KMS-11 (cell line): ENCODE measurements at regions not wholly inside any gene's neighbourhood (a gene's known extent, or its start where the extent isn't known, plus 50 kb on each side); places are given as distances from the start of the nearest gene placed in this dataset.

Source experiments
- H2AFZ ChIP-seq: fragments of 200-600 bp; sonication (generic); 2 replicates; pipeline ENCODE4 v1.6.1; 2016; ENCODE audit warnings: antibody characterized with exemption, mixed run types, low read depth
- H3K27ac ChIP-seq: fragments of 200-600 bp; sonication (generic); 2 replicates; pipeline ENCODE4 v1.6.1; 2016; ENCODE audit warnings: mild to moderate bottlenecking, mixed run types
- H3K27me3 ChIP-seq: fragments of 200-600 bp; sonication (generic); 2 replicates; pipeline ENCODE4 v1.6.1; 2017; ENCODE audit warnings: mild to moderate bottlenecking, low read depth, mixed run types, moderate library complexity; ENCODE audit not compliant: insufficient read depth
- H3K36me3 ChIP-seq: fragments of 200-600 bp; sonication (generic); 2 replicates; pipeline ENCODE4 v1.6.1; 2017; ENCODE audit warnings: mild to moderate bottlenecking, mixed run types; ENCODE audit not compliant: insufficient read depth
- H3K4me1 ChIP-seq: fragments of 200-600 bp; sonication (generic); 2 replicates; pipeline ENCODE4 v1.6.1; 2016; ENCODE audit warnings: mild to moderate bottlenecking, low read depth, mixed run types; ENCODE audit not compliant: poor library complexity, severe bottlenecking
- H3K4me2 ChIP-seq: fragments of 200-600 bp; sonication (generic); 2 replicates; pipeline ENCODE4 v1.7.0; 2016; ENCODE audit warnings: mild to moderate bottlenecking, mixed run types
- H3K4me3 ChIP-seq: fragments of 200-600 bp; sonication (generic); IDR thresholded peaks from 2 replicates; pipeline ENCODE4 v1.6.1; 2017; ENCODE audit warnings: low read depth, low read length, mixed read lengths; ENCODE audit not compliant: insufficient read depth
- H3K79me2 ChIP-seq: fragments of 200-600 bp; sonication (generic); 2 replicates; pipeline ENCODE4 v1.6.1; 2016; ENCODE audit warnings: low read depth, mixed run types; ENCODE audit not compliant: insufficient read depth
- H3K9ac ChIP-seq: fragments of 200-600 bp; sonication (generic); 2 replicates; pipeline ENCODE4 v1.6.1; 2016; ENCODE audit warnings: mild to moderate bottlenecking, mixed run types
- H4K20me1 ChIP-seq: fragments of 200-600 bp; sonication (generic); 2 replicates; pipeline ENCODE4 v1.6.1; 2016; ENCODE audit warnings: mild to moderate bottlenecking, mixed run types; ENCODE audit not compliant: insufficient read depth
- CTCF ChIP-seq: fragments of 200-600 bp; sonication (generic); conservative IDR thresholded peaks from 2 replicates; pipeline ENCODE4 v1.6.1; 2017; ENCODE audit warnings: low read depth, mild to moderate bottlenecking, antibody characterized with exemption, low read length, moderate library complexity, mixed read lengths

DNA sequence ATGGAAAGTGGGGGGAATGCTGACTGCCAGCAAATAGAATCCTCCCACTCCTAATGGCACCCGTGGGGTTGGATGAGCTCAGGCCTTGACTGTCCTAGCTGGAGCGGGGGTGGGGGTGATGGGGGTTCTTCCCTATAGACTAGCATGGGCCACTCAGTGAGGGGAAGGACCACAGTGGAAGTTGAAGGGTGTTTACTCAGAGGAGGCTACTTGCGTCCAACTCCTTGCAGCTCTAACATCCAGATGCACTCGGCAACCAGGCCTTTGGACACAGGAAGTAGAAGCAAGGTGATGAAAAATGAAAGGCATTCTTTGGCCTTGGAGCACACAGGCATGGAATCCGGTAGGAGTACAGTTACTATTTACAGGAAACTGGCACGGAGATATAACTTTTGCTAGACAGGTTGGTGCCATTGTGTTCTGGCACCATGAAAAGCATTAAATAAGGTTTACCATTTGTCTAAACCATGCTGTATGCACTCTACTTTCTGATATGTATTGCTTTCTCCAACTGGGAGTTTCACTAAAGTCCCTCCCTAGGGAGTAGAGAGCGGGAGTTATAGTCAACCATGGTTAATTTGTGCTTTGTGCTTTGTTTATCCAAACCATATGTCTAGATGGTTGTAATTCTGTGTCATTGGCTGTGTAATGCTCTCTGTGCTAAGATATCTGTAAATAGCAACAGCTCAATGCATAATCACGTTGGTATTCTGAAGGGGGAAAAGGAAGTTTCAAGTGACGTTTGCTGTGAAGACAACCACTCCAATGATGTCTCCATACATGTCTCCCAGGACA is 125.3 kb downstream of the TSHZ3 start:
- Histone ChIP-seq H3K4me1 (no peaks in the 10 kb centered on the region), H3K9ac (no peak overlapping the region), H3K4me3 (no peak overlapping the region), H3K27me3 (no peaks in the 10 kb centered on the region), H3K4me2 (no peak overlapping the region), H3K79me2 (no peaks in the 10 kb centered on the region), H3K27ac (no peak overlapping the region), H4K20me1 (no peaks in the 10 kb centered on the region), H3K36me3 (no peaks in the 10 kb centered on the region), H2AFZ (no peak overlapping the region)
- no peak for TF ChIP-seq CTCF

DNA sequence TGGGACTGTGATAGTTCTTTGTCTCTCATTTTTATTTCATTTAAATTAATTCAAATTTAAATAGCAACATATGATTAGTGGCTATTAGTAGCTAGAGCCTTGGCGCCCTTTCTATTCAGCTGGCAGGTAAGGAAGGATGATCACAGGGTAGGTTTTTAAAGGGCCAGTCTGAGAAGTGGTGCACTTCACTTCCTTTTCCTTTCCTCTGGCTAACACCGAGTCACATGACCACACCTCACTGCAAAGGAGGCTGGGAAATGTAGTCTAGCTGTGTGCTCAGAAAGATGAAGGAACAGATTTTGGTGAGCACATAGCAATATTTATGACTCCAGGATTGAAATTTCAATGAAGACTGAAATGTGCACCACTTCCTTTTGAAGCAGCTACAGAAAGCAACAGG is 128.7 kb downstream of the TSHZ3 start:
- no peaks in the 10 kb centered on the region for H4K20me1 ChIP-seq
- no peak overlapping the region for H3K4me2 ChIP-seq
- H2AFZ ChIP-seq = peak overlapping the region; percentile 45
- H3K4me1 ChIP-seq = no peaks in the 10 kb centered on the region
- no peak overlapping the region for H3K27ac ChIP-seq
- no peaks in the 10 kb centered on the region for H3K79me2 ChIP-seq
- H3K4me3 ChIP-seq = no peak overlapping the region
- H3K36me3 ChIP-seq = no peaks in the 10 kb centered on the region
- no peaks in the 10 kb centered on the region for H3K27me3 ChIP-seq
- H3K9ac ChIP-seq = no peak overlapping the region
- TF ChIP-seq CTCF = no peak

DNA sequence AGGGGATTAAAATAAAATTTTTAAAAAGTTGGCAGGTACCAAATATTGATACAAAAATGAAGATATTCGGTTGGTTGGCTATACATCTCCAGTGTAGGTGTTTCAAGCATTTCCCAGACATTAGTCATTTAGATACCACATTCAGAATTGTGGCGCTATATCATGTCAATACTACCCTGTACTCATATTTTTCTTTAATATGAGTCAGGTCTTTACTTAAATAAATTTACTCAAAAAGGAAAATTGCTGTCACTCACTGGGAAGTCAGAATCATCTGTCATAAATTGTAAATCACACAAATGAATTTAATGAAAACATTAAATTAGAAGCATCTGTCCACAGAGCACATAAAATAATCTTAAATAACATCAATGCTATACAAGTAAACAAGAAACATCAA is 134.2 kb downstream of the TSHZ3 start:
- Histone ChIP-seq H3K4me2 (no peak overlapping the region), H3K9ac (no peak overlapping the region), H3K79me2 (no peaks in the 10 kb centered on the region), H3K27me3 (no peaks in the 10 kb centered on the region), H3K4me1 (no peaks in the 10 kb centered on the region), H2AFZ (no peak overlapping the region), H3K36me3 (no peaks in the 10 kb centered on the region), H3K4me3 (no peak overlapping the region), H3K27ac (no peak overlapping the region), H4K20me1 (no peaks in the 10 kb centered on the region)
- no peak for TF ChIP-seq CTCF

GRCh38 chr19:31214086-31214485 is 135.2 kb downstream of the TSHZ3 start:
- TF ChIP-seq CTCF = no peak
- Histone ChIP-seq H3K27ac (no peak overlapping the region), H3K4me3 (no peak overlapping the region), H3K9ac (no peak overlapping the region), H3K4me2 (no peak overlapping the region), H4K20me1 (no peaks in the 10 kb centered on the region), H3K36me3 (no peaks in the 10 kb centered on the region), H3K27me3 (no peaks in the 10 kb centered on the region), H3K4me1 (no peaks in the 10 kb centered on the region), H3K79me2 (no peaks in the 10 kb centered on the region), H2AFZ (no peak overlapping the region)
